HCT116 (cell line): ENCODE measurements at regions not wholly inside any gene's neighbourhood (a gene's known extent, or its start where the extent isn't known, plus 50 kb on each side); places are given as distances from the start of the nearest gene placed in this dataset.
"Not testable (repeated sequence)": the region's sequence is repeated elsewhere in the genome, so short reads cannot be mapped to it uniquely, and the experiment has no call there.

Experiments
- ATAC-seq: fragments of 200-7000 bp; cut with Tn5 transposase; 2 replicates; pipeline ENCODE4 v1.9.1; 2020; ENCODE audit warnings: mild to moderate bottlenecking, moderate library complexity
- BruUV-seq: library from RNA; stranded (reverse); fragments of 400-500 nt; replicated peaks from 2 replicates; lab custom pipeline; 2021; lab: Mats Ljungman, UMichigan
- CTCF ChIA-PET: fragments of 300-600 bp; sonication (Branson Sonifier 250); formaldehyde crosslinking; loops from one replicate; lab custom pipeline; 2021; ENCODE audit warnings: antibody characterized with exemption; lab: Charles Lee
- POLR2A ChIA-PET: fragments of 300-600, 350-600 bp; sonication (Branson Sonifier 250); formaldehyde crosslinking; loops from one replicate; lab custom pipeline; 2021; ENCODE audit warnings: antibody characterized with exemption; lab: Charles Lee
- RAD21 ChIA-PET, 2 experiments: fragments of 300-600 bp; sonication (Branson Sonifier 250); formaldehyde crosslinking; loops; one replicate each; lab custom pipeline; 2023; ENCODE audit warnings: low total read pairs in 2 of 2; ENCODE audit not compliant: uncharacterized antibody in 2 of 2, unreplicated experiment in 2 of 2, low non-redundant PET in 1 of 2; lab: Charles Lee
- DNase-seq: peaks from one replicate; pipeline ENCODE4 v3.0.0-alpha.2; 2010; ENCODE audit warnings: low read depth, low spot score
- H2AFZ ChIP-seq: fragments of 200-600 bp; shearing (Covaris generic), sonication (generic); 2 replicates; pipeline ENCODE4 v1.6.1; 2017; ENCODE audit warnings: low read depth, mixed run types, mixed read lengths, antibody characterized with exemption, low read length; ENCODE audit not compliant: poor library complexity, severe bottlenecking
- H3K27ac ChIP-seq: 2 replicates; pipeline ENCODE4 v1.5.1; 2012; ENCODE audit warnings: low read depth, low read length
- H3K27me3 ChIP-seq: fragments of 200-600 bp; sonication (generic); 2 replicates; pipeline ENCODE4 v1.6.1; 2016; ENCODE audit warnings: mixed run types, low read length, mixed read lengths; ENCODE audit not compliant: insufficient read depth
- H3K36me3 ChIP-seq, 2 experiments: fragments of 200-500 bp in 1 of 2; fragments of 200-600 bp in 1 of 2; sonication (Bioruptor generic) in 1 of 2; sonication (generic) in 1 of 2; 2 replicates each; pipeline versions ENCODE4 v1.5.1 to v1.6.1; 2014 to 2016; ENCODE audit warnings: low read length in 2 of 2, inconsistent platforms in 1 of 2, mixed read lengths in 1 of 2, mixed run types in 1 of 2; ENCODE audit not compliant: insufficient read depth in 2 of 2, control insufficient read depth in 1 of 2
- H3K4me1 ChIP-seq, 2 experiments: fragments of 200-600 bp in 1 of 2; sonication (generic) in 1 of 2; 2 replicates each; pipeline versions ENCODE4 v1.5.1 to v1.6.1; 2012 to 2017; ENCODE audit warnings: low read length in 2 of 2, inconsistent platforms in 1 of 2, mild to moderate bottlenecking in 1 of 2, mixed read lengths in 1 of 2, mixed run types in 1 of 2, moderate library complexity in 1 of 2; ENCODE audit not compliant: insufficient read depth in 2 of 2, control insufficient read depth in 1 of 2
- H3K4me2 ChIP-seq: fragments of 200-600 bp; sonication (generic); 2 replicates; pipeline ENCODE4 v1.6.1; 2017; ENCODE audit warnings: mixed run types, low read length, mixed read lengths
- H3K4me3 ChIP-seq, 2 experiments: fragments of 200-600 bp in 1 of 2; sonication (generic) in 1 of 2; replicated peaks in 1 of 2; 2 replicates each; pipeline ENCODE4 v1.5.1; 2011 to 2016; ENCODE audit warnings: low read length in 2 of 2, control low read depth in 1 of 2, low read depth in 1 of 2, mild to moderate bottlenecking in 1 of 2, mixed read lengths in 1 of 2, mixed run types in 1 of 2
- H3K79me2 ChIP-seq: fragments of 200-600 bp; sonication (generic); 2 replicates; pipeline ENCODE4 v1.6.1; 2017; ENCODE audit warnings: mild to moderate bottlenecking, mixed run types, low read length, moderate library complexity, mixed read lengths; ENCODE audit not compliant: insufficient read depth
- H3K9ac ChIP-seq: fragments of 200-600 bp; sonication (generic); 2 replicates; pipeline ENCODE4 v1.6.1; 2016; ENCODE audit warnings: low read length, mixed read lengths
- H3K9me2 ChIP-seq: fragments of 200-600 bp; sonication (generic), shearing (Covaris generic); 2 replicates; pipeline ENCODE4 v1.6.1; 2017; ENCODE audit warnings: mixed run types, mild to moderate bottlenecking, moderate library complexity; ENCODE audit not compliant: insufficient read depth
- H3K9me3 ChIP-seq, 2 experiments: fragments of 200-500 bp in 1 of 2; fragments of 200-600 bp in 1 of 2; sonication (Bioruptor generic) in 1 of 2; sonication (generic) in 1 of 2; 2 replicates each; pipeline ENCODE4 v1.6.1; 2014 to 2017; ENCODE audit warnings: low read length in 2 of 2, mixed read lengths in 2 of 2, inconsistent platforms in 1 of 2, low read depth in 1 of 2, mild to moderate bottlenecking in 1 of 2, mixed run types in 1 of 2, moderate library complexity in 1 of 2; ENCODE audit not compliant: control insufficient read depth in 1 of 2, insufficient read depth in 1 of 2
- H4K20me1 ChIP-seq: fragments of 200-600 bp; sonication (generic), shearing (Covaris generic); 2 replicates; pipeline ENCODE4 v1.6.1; 2017; ENCODE audit warnings: mixed run types, mild to moderate bottlenecking, moderate library complexity; ENCODE audit not compliant: insufficient read depth
- CBX3 ChIP-seq: IDR thresholded peaks from 2 replicates; pipeline ENCODE4 v1.6.1; 2012; ENCODE audit warnings: low read depth
- CEBPB ChIP-seq: IDR thresholded peaks from 2 replicates; pipeline ENCODE4 v1.6.1; 2012; ENCODE audit warnings: low read depth
- EGR1 ChIP-seq: IDR thresholded peaks from 2 replicates; pipeline ENCODE4 v1.6.1; 2012; ENCODE audit warnings: low read depth
- EZH2 ChIP-seq: fragments of 200-600 bp; sonication (generic); IDR thresholded peaks from 2 replicates; pipeline ENCODE4 v1.6.1; 2017; ENCODE audit warnings: antibody characterized with exemption, mixed run types
- EZH2phosphoT487 ChIP-seq: fragments of 200-600 bp; IDR thresholded peaks from 2 replicates; pipeline ENCODE4 v1.6.1; 2018; ENCODE audit warnings: antibody characterized with exemption, borderline replicate concordance
- FOSL1 ChIP-seq: IDR thresholded peaks from 2 replicates; pipeline ENCODE4 v1.6.1; 2012; ENCODE audit warnings: low read depth
- JUND ChIP-seq: IDR thresholded peaks from 2 replicates; pipeline ENCODE4 v1.6.1; 2012
- POLR2AphosphoS5 ChIP-seq: IDR thresholded peaks from 2 replicates; pipeline ENCODE4 v1.6.1; 2011; ENCODE audit warnings: mild to moderate bottlenecking, low read depth, low read length, moderate library complexity
- SIN3A ChIP-seq: IDR thresholded peaks from 2 replicates; pipeline ENCODE4 v1.6.1; 2012; ENCODE audit warnings: low read depth
- SRF ChIP-seq: IDR thresholded peaks from 2 replicates; pipeline ENCODE4 v1.6.1; 2012; ENCODE audit warnings: low read depth
- TCF7L2 ChIP-seq: IDR thresholded peaks from 2 replicates; pipeline ENCODE4 v1.7.0; 2011; ENCODE audit warnings: borderline replicate concordance, inconsistent platforms; ENCODE audit not compliant: insufficient read depth, insufficient read length; ENCODE audit errors: extremely low read depth
- YY1 ChIP-seq: IDR thresholded peaks from 2 replicates; pipeline ENCODE4 v1.6.1; 2011; ENCODE audit warnings: low read length, low read depth, moderate library complexity, mild to moderate bottlenecking; ENCODE audit not compliant: insufficient replicate concordance; ENCODE audit errors: extremely low read depth
- ZNF274 ChIP-seq: fragments of 200-500 bp; sonication (Bioruptor generic); IDR thresholded peaks from 2 replicates; pipeline ENCODE4 v1.6.1; 2014; ENCODE audit warnings: mild to moderate bottlenecking, low read depth, low read length, inconsistent platforms
- intact Hi-C: fragments of 100-400 bp; cut with micrococcal nuclease; formaldehyde crosslinking; loops from 2 replicates; pipeline ENCODE4 v1.10.0; 2022
- TF ChIP-seq, protein P1 (sequence below): IDR thresholded peaks from 2 replicates; pipeline ENCODE4 v1.6.1; 2012
- TF ChIP-seq, protein P2 (sequence below): IDR thresholded peaks from 2 replicates; pipeline ENCODE4 v1.6.1; 2011; ENCODE audit warnings: mild to moderate bottlenecking, low read length, moderate library complexity; ENCODE audit not compliant: insufficient replicate concordance; ENCODE audit errors: extremely low read depth
- TF ChIP-seq, protein P3 (sequence below): IDR thresholded peaks from 2 replicates; pipeline ENCODE4 v1.6.1; 2012; ENCODE audit warnings: low read depth

DNA sequence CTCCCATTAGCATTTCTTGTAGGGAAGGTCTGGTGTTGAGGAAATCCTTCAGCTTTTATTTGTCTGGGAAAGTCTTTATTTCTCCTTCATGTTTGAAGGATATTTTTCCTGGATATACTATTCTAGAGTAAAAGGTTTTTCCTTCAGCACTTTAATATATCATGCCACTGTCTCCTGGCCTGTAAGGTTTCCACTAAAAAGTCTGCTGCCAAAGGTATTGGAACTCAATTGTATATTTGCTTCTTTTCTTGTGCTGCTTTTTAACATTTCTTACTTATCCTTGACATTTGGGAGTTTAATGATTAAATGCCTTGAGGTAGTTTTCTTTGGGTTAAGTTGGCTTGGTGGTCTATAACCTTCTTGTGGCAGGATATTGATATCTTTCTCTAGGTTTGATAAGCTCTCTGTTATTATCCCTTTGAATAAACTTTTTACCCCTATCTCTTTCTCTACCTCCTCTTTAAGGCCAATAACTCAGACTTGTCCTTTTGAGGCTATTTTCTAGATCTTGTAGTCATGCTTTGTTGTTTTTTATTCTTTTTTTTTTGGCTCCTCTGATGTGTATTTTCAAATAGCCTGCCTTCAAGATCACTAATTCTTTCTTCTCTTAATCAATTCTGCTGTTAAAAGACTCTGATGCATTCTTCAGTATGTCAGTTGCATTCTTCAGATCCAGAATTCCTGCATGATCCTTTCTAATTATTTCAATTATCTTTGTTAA, 225.0 kb upstream of the ZNF217 start:
- Histone ChIP-seq H2AFZ (no peak overlapping the region), H3K4me2 (no peak overlapping the region), H3K4me1 (no peaks in the 10 kb centered on the region), H3K9me2 (no peaks in the 10 kb centered on the region), H3K9ac (no peak overlapping the region), H3K4me3 (no peak overlapping the region), H3K79me2 (no peaks in the 10 kb centered on the region), H3K27me3 (no peaks in the 10 kb centered on the region), H3K27ac (no peak overlapping the region), H3K36me3 (no peaks in the 10 kb centered on the region), H4K20me1 (no peaks in the 10 kb centered on the region), H3K9me3 (no peaks in the 10 kb centered on the region)
- ChIA-PET RAD21 (no interaction called here), POLR2A (no interaction called here), CTCF (no interaction called here)
- intact Hi-C loops, result no loop called here
- DNase-seq (no peak), ATAC-seq (no peak)
- TF ChIP-seq TCF7L2, result no peak
- TF ChIP-seq SIN3A, result no peak
- TF ChIP-seq CEBPB, result no peak
- TF ChIP-seq SRF, result no peak
- no peak for TF ChIP-seq FOSL1
- TF ChIP-seq POLR2AphosphoS5, result no peak
- TF ChIP-seq CBX3, result no peak
- no peak for TF ChIP-seq EGR1
- TF ChIP-seq, protein P1, sequence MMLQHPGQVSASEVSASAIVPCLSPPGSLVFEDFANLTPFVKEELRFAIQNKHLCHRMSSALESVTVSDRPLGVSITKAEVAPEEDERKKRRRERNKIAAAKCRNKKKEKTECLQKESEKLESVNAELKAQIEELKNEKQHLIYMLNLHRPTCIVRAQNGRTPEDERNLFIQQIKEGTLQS, result no peak
- TF ChIP-seq, protein P2, sequence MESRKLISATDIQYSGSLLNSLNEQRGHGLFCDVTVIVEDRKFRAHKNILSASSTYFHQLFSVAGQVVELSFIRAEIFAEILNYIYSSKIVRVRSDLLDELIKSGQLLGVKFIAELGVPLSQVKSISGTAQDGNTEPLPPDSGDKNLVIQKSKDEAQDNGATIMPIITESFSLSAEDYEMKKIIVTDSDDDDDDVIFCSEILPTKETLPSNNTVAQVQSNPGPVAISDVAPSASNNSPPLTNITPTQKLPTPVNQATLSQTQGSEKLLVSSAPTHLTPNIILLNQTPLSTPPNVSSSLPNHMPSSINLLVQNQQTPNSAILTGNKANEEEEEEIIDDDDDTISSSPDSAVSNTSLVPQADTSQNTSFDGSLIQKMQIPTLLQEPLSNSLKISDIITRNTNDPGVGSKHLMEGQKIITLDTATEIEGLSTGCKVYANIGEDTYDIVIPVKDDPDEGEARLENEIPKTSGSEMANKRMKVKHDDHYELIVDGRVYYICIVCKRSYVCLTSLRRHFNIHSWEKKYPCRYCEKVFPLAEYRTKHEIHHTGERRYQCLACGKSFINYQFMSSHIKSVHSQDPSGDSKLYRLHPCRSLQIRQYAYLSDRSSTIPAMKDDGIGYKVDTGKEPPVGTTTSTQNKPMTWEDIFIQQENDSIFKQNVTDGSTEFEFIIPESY, result no peak
- TF ChIP-seq, protein P3, sequence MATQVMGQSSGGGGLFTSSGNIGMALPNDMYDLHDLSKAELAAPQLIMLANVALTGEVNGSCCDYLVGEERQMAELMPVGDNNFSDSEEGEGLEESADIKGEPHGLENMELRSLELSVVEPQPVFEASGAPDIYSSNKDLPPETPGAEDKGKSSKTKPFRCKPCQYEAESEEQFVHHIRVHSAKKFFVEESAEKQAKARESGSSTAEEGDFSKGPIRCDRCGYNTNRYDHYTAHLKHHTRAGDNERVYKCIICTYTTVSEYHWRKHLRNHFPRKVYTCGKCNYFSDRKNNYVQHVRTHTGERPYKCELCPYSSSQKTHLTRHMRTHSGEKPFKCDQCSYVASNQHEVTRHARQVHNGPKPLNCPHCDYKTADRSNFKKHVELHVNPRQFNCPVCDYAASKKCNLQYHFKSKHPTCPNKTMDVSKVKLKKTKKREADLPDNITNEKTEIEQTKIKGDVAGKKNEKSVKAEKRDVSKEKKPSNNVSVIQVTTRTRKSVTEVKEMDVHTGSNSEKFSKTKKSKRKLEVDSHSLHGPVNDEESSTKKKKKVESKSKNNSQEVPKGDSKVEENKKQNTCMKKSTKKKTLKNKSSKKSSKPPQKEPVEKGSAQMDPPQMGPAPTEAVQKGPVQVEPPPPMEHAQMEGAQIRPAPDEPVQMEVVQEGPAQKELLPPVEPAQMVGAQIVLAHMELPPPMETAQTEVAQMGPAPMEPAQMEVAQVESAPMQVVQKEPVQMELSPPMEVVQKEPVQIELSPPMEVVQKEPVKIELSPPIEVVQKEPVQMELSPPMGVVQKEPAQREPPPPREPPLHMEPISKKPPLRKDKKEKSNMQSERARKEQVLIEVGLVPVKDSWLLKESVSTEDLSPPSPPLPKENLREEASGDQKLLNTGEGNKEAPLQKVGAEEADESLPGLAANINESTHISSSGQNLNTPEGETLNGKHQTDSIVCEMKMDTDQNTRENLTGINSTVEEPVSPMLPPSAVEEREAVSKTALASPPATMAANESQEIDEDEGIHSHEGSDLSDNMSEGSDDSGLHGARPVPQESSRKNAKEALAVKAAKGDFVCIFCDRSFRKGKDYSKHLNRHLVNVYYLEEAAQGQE, result no peak
- TF ChIP-seq JUND, result no peak
- no peak for TF ChIP-seq ZNF274
- no peak for TF ChIP-seq EZH2phosphoT487
- no peak for TF ChIP-seq YY1
- TF ChIP-seq EZH2, result no peak
- no TSS peak for BruUV-seq

DNA sequence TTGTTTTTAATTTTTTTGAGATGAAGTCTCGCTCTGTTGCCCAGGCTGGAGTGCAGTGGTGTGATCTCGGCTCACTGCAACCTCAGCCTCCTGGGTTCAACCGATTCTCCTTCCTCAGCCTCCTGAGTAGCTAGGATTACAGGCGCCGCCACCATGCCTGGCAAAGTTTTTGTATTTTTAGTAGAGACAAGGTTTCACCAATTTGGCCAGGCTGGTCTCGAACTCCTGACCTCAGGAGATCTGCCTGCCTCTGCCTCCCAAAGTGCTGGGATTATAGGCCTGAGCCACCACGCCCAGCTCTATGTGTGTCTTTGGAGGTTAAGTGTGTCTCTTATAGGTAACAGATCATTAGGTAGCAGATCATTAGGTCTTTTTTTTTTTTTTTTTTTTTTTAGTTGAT, 223.9 kb upstream of the ZNF217 start:
- ATAC-seq, POLR2A ChIA-PET, H3K9me3 ChIP-seq: not testable (repeated sequence)

More for the DNA sequence above, 223.9 kb upstream of the ZNF217 start:
- H3K9me2 ChIP-seq, H3K27me3 ChIP-seq, H2AFZ ChIP-seq, DNase-seq, intact Hi-C loops, H3K4me1 ChIP-seq, BruUV-seq, H3K79me2 ChIP-seq, H3K9ac ChIP-seq, H4K20me1 ChIP-seq, RAD21 ChIA-PET, H3K4me3 ChIP-seq, H3K36me3 ChIP-seq, H3K27ac ChIP-seq, H3K4me2 ChIP-seq, CTCF ChIA-PET: not testable (repeated sequence)
